Lower leg skin (tissue), 3 donors: ENCODE measurements at regions not wholly inside any gene's neighbourhood (a gene's known extent, or its start where the extent isn't known, plus 50 kb on each side); places are given as distances from the start of the nearest gene placed in this dataset.

Experiments
- CTCF ChIP-seq, 3 donors: fragments of 450-650 bp; IDR thresholded peaks; one replicate each; pipeline ENCODE4 v1.5.1; 2016; ENCODE audit warnings: antibody characterized with exemption in 3 of 3, mild to moderate bottlenecking in 3 of 3, moderate library complexity in 2 of 3
- POLR2A ChIP-seq, 2 donors: fragments of 450-650 bp; IDR thresholded peaks; one replicate each; pipeline ENCODE4 v1.6.1; 2016 to 2017; ENCODE audit warnings: antibody characterized with exemption in 2 of 2, mild to moderate bottlenecking in 1 of 2, moderate library complexity in 1 of 2

DNA sequence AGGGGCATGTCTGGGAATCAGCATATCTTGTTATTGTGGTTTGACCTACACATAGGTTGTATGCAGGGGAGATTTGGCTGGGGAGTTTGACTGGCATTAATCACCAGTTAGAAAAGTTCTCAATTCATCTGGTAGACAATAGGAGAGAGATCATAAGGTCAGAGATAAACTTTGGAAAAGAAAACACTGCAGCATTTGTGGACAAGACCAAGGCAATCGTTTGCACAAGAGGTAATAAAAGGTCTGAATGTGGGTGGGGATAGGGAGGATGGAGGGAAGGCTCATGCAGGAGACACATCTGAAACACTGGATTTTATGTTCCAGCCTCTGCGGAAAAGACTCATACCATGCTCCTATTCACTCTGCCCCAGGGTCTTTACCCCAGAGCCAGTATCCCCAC, 136.9 kb downstream of the MAIP1 start:
- TF ChIP-seq CTCF (IDR thresholded peaks at IDR 0.05): no peak
- TF ChIP-seq POLR2A (IDR thresholded peaks at IDR 0.05): no peak
